Dermis microvascular lymphatic vessel endothelial cell (primary cell): ENCODE measurements at regions not wholly inside any gene's neighbourhood (a gene's known extent, or its start where the extent isn't known, plus 50 kb on each side); places are given as distances from the start of the nearest gene placed in this dataset.
A peak's percentile ranks its signal among the peaks of the same experiment; 100 is the strongest.

ENCODE experiments used
- DNase-seq, 2 donors: peaks; one replicate each; pipeline versions ENCODE4 v3.0.0 to v3.0.0-alpha.2; 2010; ENCODE audit warnings: low read depth in 2 of 2

DNA sequence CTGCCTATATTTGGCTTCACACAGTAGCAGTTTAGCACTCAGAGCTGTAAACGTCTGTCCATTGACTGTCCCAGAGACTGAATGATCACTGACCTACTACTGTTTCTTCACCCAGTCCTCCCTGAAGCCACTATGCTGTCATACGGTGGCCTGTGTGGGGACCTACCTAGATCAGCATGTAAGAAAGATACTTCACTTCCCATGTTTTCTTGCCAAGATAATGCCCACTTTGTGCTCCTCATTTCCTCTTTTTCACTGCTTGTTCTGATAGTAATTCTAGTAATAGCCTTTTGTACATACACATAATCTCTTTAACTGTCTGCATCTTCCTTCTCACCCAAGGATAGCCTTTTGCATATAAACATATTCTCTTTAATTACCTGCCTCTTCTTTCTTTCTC, 109.9 kb upstream of the TIAM2 start:
- DNase-seq: no peak

DNA sequence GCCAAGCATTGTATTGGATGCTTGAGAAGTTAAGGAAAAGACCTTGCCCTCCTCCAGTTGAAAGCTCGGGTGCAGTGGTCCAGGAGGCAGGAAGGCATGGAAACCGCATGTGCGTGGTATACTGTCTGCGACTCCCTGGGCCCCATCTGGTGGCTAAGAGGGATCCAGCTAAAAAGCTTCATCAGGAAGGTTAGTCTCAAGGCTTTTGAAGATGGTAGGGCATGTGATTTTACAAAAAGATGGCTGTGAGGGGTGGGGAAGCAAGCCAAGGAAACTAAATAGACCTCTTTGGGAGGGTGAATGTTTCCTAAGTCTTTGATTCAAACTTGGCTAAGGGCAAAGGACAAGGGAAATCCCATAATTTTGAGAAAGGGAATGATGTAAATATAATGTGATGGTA, 109.1 kb upstream of the TIAM2 start:
- DNase-seq: no peak

DNA sequence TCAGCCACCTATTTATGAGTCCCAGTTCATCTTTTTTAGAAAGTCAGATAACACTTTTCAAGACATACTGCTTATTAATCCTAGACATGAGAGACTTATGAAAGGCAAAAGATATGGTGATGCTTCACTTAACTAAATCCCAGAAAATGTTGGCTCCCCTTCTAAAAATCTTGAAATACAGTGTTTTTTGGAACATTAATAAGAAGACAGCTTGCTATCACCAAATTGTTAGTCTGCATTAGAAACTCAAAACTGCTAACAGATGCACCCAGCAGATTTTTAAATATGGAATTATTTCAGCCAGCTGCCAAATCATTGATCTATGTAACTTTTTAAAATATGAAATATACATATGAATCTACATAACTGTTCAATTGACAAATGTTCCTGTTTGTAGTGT, 108.6 kb upstream of the TIAM2 start:
- DNase-seq: no peak

DNA sequence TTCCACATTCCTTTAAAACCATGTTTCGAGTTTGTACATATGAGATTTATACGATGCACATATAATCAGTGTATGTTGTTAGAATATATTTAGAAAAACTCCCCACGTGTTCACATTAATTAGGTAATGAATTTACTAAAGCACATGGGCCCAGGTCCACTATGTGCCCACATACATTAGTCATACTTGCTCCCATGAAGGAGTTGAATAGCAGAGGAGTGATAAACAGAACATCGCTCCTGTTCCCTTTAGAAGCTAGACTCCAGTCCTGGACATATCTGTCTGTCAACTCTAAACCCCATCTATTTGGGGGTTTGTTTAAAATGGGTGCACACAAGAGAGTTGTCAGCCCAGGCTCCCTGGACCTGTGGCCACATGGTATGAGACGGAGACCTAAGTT, 108.1 kb upstream of the TIAM2 start:
- no peak for DNase-seq

DNA sequence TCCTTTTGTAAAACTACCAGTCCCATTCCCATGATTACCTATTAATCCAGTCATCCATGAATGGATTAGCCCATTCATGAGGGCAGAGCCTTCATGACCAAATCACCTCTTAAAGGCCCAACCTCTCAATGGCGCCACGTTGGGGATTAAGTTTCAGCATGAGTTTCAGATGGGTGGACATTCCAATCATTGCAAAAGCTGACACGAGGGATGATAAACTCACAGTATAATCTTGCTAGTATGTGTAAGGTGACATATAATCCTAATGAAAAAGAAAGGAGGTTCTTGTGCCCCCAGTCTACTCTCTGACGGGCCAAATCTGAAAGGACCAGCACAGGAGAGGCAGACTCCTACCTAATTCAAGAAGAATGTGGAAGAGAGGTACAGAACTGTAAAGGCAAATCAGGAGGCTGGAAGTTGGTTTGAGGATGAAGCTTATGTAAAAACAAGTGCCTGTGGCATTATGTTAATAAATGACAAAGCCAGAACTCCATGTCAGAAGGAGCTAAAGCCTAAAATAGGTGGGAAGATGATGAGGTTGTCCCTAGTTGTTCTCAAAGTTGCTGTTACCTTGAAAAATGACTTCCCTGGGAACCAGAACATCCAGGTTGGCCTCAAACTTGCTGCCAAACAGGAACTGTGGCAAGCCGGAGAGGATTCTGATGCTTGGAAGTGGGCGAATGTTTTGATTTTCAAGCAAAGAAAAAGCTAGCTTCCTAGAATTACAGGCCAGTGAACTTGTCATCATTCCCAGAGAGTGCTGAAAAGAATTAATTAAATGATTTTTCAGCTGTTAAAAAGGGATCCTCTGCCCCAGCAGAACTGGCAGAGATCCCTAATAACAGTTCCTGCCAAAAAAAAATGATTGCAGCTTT, 106.5 kb upstream of the TIAM2 start:
- DNase-seq: no peak

DNA sequence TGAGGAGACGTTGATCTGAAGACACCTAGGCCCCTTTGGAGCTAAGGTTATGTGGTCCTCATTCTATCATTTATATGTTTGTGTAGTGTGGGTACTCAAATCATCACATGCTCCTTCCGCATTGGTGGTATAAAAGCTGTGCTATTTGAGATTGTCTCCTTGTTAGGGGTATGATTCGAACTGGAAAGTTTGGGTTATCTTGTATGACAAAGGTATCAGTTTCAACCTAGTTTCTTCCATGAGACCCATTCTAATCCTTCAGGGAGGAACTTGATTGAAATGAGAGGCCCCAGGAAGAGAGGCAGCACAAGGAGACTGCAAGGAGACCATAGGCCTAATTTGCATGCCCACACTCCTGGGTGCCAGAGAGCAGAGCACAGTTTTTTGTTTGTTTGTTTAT, 104.2 kb upstream of the TIAM2 start:
- DNase-seq: no peak

DNA sequence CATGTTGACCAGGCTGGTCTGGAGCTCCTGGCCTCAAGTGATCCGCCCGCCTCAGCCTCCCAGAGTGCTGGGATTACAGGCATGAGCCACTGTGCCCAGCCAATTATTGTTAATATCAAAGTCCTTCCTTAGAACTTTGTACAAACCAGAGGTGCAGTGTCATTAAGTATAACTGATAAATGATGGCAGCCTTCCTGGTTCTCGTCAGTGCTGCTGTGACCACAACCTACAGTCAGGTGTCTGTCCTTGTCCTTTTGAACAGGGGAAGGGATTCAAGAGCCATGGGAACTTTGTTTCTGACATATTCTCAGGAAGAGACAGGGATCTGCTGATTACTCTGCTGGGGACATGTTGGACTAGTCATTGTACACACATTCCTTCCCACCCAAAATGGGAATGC, 103.2 kb upstream of the TIAM2 start:
- peak; percentile 14 to 19 for DNase-seq

DNA sequence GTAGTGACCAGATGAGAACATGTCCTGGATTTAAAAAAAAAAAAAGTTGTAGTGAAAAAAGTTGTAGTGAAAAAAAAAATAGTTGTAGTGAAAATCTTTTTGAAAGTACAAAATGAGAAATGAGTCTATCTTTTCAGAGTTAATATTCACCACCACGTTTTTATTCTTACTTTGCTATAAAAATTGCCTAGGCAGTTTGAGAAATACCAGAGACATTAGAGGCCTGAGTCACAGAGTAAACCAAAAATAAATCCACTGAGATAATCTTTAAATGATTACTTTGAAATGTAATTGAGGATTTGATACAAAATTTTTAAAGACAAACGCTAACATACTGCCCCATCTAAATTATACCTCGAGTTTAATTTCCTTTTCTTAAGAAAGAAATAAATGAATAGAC, 101.2 kb upstream of the TIAM2 start:
- DNase-seq: no peak

DNA sequence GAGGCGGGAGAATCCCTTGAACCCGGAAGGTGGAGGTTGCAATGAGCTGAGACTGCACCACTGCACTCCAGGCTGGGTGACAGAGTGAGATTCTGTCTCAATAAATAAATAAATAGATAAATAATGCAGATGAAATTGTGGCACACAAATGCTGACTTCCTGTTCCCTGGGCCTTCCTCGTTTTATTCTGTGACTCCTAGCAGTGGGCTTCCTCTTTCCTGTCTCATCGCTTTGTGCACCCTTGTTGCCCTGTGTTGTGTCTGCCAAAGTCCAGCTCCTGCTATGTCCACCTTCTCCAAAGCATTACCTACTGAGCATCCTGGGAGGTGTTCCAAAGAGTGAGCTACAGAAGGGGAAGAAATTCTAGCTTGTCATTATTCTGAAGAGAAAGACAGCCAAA, 100.2 kb upstream of the TIAM2 start:
- no peak for DNase-seq

DNA sequence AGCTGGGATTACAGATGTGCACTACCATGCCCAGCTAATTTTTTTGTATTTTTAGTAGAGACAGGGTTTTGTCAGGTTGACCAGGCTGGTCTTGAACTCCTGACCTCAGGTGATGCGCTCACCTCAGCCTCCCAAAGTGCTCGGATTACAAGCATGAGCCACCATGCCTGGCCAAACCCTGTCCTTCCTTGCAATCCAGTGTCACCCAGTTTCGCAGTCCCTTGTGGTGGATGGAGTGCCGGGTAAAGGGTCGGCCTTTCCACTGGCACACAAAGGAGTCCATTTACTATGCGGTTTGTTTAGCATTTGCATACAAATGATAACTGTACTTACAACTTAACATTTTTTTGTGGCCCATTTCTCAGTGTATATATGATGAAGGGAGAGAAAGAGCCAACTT, 99.3 kb upstream of the TIAM2 start:
- no peak for DNase-seq

DNA sequence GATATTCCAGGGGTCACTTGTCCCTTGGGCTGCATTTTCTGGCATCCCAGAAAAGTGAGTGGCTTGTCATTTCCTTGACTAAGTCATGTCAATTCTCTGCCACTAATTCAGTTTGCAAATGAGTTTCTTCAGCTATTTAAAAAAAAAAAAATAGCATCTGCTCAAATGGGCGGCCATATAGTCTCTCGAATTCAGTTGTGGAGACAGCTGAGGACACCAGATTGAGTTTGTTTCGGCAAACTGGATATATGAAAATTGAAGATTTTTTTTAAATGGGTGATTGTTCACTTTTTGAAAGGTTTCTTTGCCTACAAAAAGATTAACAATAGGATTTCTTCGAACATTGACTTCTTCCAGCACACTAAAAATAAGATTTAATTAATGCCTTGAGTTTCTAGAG, 96.3 kb upstream of the TIAM2 start:
- no peak for DNase-seq

DNA sequence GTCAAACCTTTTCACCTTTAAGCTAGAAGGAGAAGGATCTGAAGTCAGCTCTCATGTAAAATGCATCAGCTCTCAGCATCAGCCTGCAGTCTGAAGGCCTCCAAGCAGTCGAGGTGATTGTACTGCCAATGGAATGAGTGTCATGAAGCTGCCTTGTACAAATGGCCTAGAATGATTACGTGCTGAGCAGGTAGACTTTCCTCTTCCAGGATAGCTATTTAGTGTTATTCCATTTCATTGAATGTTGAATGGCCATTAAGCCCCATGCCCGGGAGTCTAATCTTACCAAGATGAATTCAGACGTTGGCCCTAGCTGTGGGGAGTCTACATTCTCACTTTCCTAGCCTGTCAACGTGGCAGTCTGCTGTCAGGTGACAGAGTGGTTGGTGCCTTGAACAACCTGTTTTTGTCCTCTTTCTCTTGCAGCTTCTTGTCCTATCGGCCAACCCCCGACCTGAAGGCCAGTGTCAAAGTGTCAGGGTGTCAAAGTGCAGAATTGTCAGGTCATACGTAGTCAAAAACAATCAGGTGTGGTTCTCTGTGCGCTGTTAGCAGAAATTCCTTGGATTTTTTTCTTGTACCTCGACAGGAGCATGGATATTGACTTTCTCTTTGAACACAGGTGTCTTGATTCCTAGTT, 95.2 kb upstream of the TIAM2 start:
- DNase-seq: no peak

DNA sequence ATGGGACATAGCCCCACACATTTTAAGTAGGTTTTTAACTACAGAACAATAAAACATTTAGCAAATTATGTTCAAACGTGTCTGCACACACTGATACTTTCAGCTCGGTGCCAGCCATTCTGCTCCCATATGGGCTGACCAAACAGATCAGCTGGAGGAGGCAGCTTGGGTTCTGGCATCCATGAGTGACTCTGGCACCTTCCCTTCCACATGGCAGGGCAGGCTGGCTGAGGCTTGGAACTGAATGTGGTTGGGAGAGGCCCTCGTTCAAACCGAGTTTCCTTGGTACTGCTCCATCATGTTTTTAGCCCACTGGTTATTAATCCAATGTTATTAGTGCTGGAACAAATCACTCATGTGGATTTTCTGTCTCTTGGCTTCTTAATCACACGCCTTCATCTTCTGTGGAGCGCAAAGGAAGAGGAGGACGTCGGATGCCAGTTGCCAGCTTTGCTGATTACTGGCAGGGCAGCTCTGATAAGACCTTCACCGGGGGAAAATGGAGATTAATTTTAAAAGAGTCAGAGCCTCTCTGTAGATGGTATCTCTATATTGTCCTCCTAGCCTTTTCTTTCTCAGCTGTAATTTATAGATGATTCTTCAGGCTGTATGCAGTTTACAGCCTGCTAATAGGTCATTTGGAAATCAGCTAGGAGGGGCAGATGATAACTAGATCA, 93.1 kb upstream of the TIAM2 start:
- DNase-seq: no peak

DNA sequence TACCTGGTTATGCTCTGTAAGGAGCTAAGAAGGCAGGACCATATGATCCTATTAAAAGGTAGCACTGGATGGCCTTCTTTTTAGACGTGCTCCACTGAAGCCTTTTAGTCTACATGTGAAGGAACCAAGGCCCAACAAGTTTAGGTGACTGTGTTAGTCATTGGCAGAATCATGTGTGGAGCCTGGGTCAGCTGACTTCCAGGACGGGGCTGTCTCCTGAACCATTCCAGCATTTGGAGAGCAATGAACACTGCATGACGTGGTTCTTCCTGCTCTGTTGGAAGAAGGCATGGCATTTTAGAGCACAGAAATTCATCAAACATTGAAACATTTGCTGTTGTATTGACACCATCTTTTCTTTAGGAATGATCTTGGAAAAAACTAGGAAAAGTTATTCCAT, 87.8 kb upstream of the TIAM2 start:
- DNase-seq: peak in 1 of 2 donors; percentile 24

DNA sequence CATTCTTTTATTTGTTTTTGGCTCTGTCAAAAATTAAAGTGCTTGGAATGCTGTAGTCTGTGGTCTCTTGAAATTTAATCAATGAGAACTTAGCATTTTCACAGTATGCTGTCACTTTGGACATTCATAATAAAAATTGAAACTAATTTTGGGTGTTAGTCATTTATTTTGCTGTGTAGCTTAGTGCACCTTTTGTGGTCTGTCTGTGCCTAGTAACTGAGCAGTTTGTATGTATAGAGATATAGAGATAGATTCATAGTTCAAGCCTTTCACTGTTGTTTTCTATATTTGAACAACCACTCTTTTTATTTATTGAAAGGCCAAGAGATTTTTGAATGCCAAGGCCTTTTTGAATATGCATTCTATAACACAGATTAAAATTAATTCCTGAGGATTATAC, 86.4 kb upstream of the TIAM2 start:
- DNase-seq: no peak

DNA sequence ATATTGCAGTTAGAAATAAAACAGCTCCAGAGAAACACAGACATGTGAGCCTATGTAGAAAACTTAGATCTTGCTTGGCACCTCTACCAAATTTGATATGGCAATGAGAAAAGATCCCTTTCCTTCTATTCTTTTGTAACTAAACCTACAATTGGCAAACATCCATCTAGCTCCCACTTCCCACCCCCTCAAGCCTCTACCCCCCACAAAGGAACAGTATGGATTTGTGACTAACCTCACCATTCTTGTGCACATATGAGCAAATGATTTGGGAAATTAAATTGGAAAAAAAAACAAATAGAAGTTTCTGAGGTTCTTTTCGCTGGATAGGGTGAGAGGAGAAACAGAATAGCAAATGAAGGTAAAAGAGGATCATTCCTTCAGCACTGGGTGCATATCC, 85.8 kb upstream of the TIAM2 start:
- no peak for DNase-seq

DNA sequence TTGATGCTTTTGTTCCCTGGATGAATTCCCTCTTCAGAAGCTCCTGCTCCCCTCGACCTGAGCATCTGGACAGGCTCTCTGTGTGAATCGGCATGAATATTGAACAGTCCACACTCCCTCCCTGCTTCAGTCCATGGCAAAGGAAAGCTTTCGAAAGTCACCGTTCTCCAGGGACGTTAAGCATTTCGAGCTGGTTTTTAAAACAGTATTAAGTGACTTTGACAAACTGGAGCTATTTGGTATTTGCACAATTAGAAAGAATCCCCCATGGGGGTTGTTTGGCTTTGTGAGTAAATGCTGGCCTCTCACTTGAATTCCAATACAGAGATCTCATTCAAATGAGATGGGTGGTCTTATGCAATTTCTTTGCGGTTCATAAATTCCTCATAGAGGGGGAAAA, 85.3 kb upstream of the TIAM2 start:
- DNase-seq: no peak

DNA sequence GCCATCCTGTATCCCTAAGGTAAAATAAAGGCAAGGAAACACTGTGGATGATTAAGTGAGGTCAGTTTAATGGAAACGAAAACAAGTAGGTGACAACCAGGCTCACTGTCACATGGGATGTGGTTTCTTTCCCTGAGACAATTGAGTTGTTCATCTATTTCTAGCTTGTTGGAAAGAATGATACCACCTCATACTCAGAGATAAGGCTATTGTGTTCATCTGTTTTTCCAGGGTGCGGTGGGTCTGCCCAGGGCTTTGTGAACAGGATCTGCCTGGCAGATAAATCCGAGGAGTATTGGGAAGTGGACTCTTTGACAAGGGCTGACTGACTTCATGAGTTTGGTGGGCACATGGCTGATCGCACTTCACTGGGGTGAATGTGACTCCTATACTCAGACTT, 80.8 kb upstream of the TIAM2 start:
- DNase-seq: peak; percentile 82 to 85

DNA sequence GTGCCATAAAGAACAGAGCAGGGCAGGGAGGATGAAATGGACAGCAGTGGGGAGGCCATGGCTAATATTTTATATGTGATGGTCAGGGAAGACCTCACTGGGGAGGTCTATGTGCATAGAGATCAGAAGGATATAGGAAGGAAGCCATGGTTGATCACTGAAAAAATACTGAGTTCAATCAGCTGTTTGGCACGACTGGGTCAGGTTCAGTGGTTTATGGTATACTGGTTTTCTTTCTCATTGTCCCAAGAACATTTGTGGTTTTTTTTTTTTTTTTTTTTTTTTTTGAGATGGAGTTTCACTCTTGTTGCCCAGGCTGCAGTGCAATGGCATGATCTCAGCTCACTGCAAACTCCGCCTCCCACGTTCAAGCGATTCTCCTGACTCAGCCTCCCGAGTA, 78.3 kb upstream of the TIAM2 start:
- DNase-seq: no peak

DNA sequence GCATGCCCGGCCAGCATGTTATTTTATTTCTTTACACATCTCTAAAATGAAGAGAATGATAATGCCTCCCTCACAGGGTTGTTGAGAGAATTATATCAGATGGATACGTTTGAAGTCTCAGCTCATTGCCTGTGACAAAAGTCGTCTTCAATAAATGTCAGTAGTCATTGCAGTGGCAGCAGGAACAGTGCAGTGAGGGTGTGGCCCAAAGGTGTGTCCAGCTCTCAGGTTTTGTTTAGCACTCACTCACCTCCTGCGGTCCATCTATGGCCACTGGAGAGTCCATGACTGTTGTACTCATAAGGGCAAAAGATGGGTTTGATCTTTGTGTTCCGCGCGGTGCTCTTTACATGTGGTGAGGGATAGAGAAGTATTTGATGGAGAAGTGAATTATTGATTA, 77.2 kb upstream of the TIAM2 start:
- no peak for DNase-seq

DNA sequence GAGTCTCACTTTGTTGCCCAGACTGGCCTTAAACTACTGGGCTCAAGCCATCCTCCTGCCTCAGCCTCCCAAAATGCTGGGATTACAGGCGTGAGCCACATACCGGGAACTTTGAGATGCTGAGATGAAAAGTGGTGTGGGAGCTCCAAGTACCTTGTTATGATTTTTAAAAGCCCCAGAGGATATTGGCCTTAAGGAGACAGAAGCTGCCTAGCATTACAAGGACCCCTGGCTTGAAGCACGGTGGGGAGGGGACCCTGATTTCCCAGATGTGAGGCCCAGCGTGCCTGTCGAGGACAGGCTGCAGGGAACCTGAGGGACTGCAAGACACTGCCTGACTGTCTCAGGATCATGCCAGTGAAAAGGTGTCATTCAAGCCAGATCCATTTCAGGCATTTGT, 75.3 kb upstream of the TIAM2 start:
- DNase-seq: no peak

DNA sequence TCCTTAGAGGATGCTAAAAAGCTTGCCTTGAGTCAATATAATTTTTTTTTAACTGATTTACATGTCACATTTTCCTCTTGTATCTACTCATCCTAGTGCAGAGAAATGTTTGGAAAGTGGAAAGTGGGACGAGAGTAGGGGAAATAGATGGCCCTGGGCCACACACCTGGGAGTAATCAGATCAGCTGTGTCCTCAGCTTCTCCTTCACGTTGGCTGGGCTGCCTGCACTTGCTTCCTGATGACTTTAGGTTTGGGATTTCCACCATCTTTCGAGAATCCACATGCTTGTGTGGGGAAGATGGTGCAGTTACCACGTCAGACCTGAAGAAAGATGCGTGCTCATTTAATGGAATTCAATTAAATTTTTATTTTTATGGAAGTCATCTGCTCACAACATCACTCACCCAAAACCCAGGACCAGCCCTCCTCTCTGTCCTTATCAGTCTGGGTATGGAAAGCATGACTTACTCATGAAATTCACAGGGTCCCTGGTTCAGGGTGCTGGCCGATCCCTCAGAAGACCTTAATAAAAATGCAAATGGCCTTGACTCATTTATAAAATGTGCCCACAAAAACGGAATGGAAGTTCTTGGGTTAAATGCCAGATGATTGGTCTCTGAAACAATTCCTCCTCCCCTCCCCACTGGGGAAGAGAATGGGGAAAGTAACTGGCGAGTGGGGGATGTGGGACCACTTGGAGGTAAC, 74.5 kb upstream of the TIAM2 start:
- DNase-seq: no peak
